ENCODE measurements at regions not wholly inside any gene's neighbourhood (a gene's known extent, or its start where the extent isn't known, plus 50 kb on each side); places are given as distances from the start of the nearest gene placed in this dataset.
"Not testable (repeated sequence)": the region's sequence is repeated elsewhere in the genome, so short reads cannot be mapped to it uniquely, and the experiment has no call there.

DNA sequence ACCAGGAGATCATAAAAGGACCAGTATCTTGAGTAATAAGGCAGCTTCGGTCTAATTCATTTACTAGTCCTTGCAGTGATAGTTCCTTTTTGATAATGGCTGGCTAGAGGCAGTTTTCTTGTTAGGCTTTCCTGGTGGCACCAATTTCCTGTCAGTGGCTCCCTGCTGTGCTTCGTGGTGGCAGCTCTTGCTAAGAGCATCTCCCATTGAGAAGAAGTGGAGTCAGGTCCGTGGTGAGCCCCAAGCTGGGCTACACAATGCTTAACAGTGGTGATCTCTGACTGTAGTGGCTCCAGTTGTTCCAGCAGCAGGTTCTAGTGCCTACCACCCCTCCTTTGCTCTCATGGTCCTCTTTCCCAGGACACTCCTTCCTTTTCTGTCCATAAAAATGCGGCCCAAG is 111.2 kb downstream of the RAP2B start:
- Histone ChIP-seq H3K36me3 (no peaks in the 10 kb centered on the region), H3K4me3 (no peak overlapping the region), H3K27ac (no peak overlapping the region), H3K4me1 (ENCODE audit: low read depth) (no peaks in the 10 kb centered on the region), H3K27me3 (no peaks in the 10 kb centered on the region), H3K9me3 (ENCODE audit: low read depth) (no peaks in the 10 kb centered on the region)
- TF ChIP-seq, protein P1, sequence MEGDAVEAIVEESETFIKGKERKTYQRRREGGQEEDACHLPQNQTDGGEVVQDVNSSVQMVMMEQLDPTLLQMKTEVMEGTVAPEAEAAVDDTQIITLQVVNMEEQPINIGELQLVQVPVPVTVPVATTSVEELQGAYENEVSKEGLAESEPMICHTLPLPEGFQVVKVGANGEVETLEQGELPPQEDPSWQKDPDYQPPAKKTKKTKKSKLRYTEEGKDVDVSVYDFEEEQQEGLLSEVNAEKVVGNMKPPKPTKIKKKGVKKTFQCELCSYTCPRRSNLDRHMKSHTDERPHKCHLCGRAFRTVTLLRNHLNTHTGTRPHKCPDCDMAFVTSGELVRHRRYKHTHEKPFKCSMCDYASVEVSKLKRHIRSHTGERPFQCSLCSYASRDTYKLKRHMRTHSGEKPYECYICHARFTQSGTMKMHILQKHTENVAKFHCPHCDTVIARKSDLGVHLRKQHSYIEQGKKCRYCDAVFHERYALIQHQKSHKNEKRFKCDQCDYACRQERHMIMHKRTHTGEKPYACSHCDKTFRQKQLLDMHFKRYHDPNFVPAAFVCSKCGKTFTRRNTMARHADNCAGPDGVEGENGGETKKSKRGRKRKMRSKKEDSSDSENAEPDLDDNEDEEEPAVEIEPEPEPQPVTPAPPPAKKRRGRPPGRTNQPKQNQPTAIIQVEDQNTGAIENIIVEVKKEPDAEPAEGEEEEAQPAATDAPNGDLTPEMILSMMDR (IDR thresholded peaks at IDR 0.05; ENCODE audit: low read depth, low read length): no peak
- DNase-seq (ENCODE audit: low read depth in 1 of 2, low spot score in 1 of 2): no peak

DNA sequence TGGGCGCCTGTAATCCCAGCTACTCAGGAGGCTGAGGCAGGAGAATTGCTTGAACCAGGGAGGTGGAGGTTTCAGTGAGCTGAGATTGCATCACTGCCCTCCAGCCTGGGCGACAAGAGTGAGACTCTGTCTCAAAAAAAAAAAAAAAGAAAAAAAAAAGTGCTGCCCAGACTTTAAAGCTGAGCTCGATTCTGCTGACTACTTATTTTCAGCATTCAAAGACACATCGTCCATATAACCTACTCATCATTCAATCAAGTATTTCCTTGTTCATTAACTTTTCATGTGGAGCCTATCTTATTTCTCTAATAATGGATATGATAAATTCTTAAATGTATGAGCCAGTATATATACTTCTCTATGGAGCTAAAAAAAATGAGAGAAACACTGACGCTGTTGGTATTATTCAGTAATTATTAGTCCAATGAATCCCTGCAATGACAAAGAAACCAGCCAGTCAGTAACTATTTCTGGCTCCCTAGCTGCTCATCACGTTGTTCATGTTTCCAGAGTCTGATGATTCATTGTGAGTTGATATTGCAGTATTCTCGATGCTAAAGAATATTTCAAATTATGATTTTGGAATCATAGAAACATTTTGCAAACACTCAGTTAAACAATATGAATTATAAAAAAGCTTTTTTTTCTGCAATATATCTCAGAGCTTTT is 111.9 kb downstream of the RAP2B start:
- H3K4me3 ChIP-seq: no peak overlapping the region
- no peaks in the 10 kb centered on the region for H3K9me3 ChIP-seq (ENCODE audit: low read depth)
- no peaks in the 10 kb centered on the region for H3K36me3 ChIP-seq
- no peak overlapping the region for H3K27ac ChIP-seq
- H3K27me3 ChIP-seq: no peaks in the 10 kb centered on the region
- H3K4me1 ChIP-seq (ENCODE audit: low read depth): no peaks in the 10 kb centered on the region
- TF ChIP-seq, protein P1 (IDR thresholded peaks at IDR 0.05; ENCODE audit: low read depth, low read length): no peak
- peak in 1 of 2 donors; percentile 58 for DNase-seq (ENCODE audit: low read depth in 1 of 2, low spot score in 1 of 2)

DNA sequence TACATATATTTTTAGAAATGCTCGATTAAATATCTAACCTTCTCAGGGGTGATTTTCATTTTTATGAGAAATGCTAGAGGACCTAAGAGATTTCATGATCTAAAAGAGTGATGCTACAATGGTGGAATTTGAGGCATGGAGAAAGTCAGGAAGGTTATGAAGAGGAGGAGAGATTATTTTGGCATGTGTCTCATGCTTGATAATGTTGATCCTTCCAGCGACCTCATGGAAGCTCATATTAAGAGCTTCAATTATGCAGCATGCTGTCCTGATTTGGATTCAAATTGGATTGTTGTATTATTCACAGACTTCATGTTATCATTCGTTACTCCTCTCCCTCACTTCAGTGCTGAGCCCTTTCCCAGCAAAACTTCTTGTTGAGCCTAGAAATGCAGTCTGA is 112.5 kb downstream of the RAP2B start:
- Histone ChIP-seq H3K4me1 (ENCODE audit: low read depth) (no peaks in the 10 kb centered on the region), H3K27ac (no peak overlapping the region)
- TF ChIP-seq, protein P1 (IDR thresholded peaks at IDR 0.05; ENCODE audit: low read depth, low read length): no peak

DNA sequence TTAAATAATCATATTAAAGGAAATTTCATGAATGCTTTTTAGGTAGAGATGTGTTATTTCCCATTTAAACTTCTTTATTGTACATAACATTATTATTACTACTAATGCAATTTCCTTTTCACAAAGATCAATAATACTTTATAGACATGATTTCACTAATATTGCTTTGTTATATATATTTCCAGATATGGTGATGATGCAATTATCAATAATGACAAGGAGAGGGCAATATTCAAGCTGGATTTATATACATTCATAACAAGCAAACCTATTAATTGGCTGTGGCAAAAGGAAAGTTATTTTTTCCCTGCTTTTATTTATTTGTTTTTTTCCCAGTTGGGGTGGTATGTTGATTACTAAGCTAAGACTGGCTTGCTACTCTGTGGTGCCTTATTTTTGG is 113.5 kb downstream of the RAP2B start:
- H3K4me3 ChIP-seq: no peak overlapping the region
- TF ChIP-seq, protein P1 (IDR thresholded peaks at IDR 0.05; ENCODE audit: low read depth, low read length): no peak
- no peak overlapping the region for H3K27ac ChIP-seq
- H3K27me3 ChIP-seq: no peaks in the 10 kb centered on the region
- H3K36me3 ChIP-seq: no peaks in the 10 kb centered on the region
- no peaks in the 10 kb centered on the region for H3K4me1 ChIP-seq (ENCODE audit: low read depth)
- H3K9me3 ChIP-seq (ENCODE audit: low read depth): no peaks in the 10 kb centered on the region
- DNase-seq (ENCODE audit: low read depth in 1 of 2, low spot score in 1 of 2): no peak

More for the DNA sequence above, 112.5 kb downstream of the RAP2B start:
- Histone ChIP-seq H3K4me3 (no peak overlapping the region), H3K27me3 (no peaks in the 10 kb centered on the region), H3K36me3 (no peaks in the 10 kb centered on the region), H3K9me3 (ENCODE audit: low read depth) (no peaks in the 10 kb centered on the region)
- no peak for DNase-seq (ENCODE audit: low read depth in 1 of 2, low spot score in 1 of 2)

DNA sequence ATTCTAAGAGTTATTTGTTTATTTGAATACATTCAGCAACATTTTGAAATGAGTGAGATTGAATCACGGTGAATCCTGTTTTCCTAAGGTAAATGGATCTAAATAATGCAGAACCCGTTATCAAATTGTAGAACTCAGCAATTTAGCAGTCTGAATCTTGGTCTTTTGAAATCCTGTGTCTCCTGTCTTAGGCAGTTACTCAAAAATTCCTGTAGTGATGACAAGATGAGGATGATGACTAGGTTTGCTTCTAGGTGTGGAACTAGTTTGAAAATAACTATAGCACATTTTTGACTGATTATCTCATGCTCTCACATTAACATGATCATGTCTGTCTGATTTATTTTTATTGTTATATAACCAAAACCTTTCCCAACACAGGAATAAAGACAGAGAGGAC is 115.0 kb downstream of the RAP2B start:
- DNase-seq (ENCODE audit: low read depth in 1 of 2, low spot score in 1 of 2): no peak
- Histone ChIP-seq H3K36me3 (no peaks in the 10 kb centered on the region), H3K27me3 (no peaks in the 10 kb centered on the region), H3K9me3 (ENCODE audit: low read depth) (no peaks in the 10 kb centered on the region), H3K27ac (no peak overlapping the region), H3K4me1 (ENCODE audit: low read depth) (no peaks in the 10 kb centered on the region), H3K4me3 (no peak overlapping the region)
- TF ChIP-seq, protein P1 (IDR thresholded peaks at IDR 0.05; ENCODE audit: low read depth, low read length): no peak

DNA sequence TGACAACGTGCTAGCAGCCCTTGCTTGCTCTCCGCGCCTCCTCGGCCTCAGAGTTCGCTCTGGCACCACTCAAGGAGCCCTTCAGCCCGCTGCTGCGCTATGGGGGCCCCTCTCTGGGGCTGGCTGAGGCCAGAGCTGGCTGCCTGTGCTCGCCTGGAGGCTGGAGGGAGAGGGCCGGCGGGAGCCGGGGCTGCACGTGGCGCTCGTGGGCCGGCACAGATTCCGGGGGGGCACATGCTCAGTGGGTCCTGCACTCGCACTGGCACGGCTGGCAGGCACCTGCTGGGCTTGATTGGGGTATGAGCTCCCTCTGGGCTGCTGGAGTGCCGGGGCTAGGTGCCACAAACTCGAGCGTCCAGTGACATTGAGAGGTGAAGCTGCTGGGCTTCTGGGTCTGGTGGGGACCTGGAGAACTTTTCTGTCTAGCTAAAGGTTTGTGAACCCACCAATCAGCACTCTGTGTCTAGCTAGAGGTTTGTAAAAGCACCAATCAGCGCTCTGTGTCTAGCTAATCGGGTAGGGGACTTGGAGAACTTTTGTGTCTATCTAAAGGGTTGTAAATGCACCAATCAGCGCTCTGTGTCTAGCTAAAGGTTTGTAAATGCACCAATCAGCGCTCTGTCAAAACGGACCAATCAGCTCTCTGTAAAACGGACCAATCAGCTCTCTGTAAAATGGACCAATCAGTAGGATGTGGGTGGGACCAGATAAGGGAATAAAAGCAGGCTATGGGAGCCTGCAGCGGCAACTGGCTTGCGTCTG is 119.4 kb downstream of the RAP2B start:
- not testable (repeated sequence) for H3K4me3 ChIP-seq; H3K36me3 ChIP-seq; H3K27me3 ChIP-seq; H3K9me3 ChIP-seq (ENCODE audit: low read depth); H3K4me1 ChIP-seq (ENCODE audit: low read depth); DNase-seq (ENCODE audit: low read depth in 1 of 2, low spot score in 1 of 2); H3K27ac ChIP-seq

Data from cardiac muscle cell (in vitro differentiated cells and primary cell).